GM12878 (cell line): ENCODE measurements at regions not wholly inside any gene's neighbourhood (a gene's known extent, or its start where the extent isn't known, plus 50 kb on each side); places are given as distances from the start of the nearest gene placed in this dataset.
"Not testable (repeated sequence)": the region's sequence is repeated elsewhere in the genome, so short reads cannot be mapped to it uniquely, and the experiment has no call there.

Experiments
- ATF2 ChIP-seq: IDR thresholded peaks from 2 replicates; pipeline ENCODE4 v1.6.1; 2012; ENCODE audit warnings: low read length, inconsistent platforms
- CHD2 ChIP-seq: IDR thresholded peaks from 2 replicates; pipeline ENCODE4 v1.6.1; 2011; ENCODE audit warnings: low read depth, low read length, improper control_type of control experiment, borderline replicate concordance
- CREM ChIP-seq: IDR thresholded peaks from 2 replicates; pipeline ENCODE4 v1.6.1; 2014; ENCODE audit warnings: antibody characterized with exemption, low read depth
- POLR2A ChIP-seq: IDR thresholded peaks from 2 replicates; pipeline ENCODE4 v1.6.1; 2011; ENCODE audit warnings: low read depth, mild to moderate bottlenecking, low read length
- SMC3 ChIP-seq: IDR thresholded peaks from 2 replicates; pipeline ENCODE4 v1.6.1; 2011; ENCODE audit warnings: low read length, improper control_type of control experiment, borderline replicate concordance
- USF2 ChIP-seq: IDR thresholded peaks from 2 replicates; pipeline ENCODE4 v1.6.1; 2011; ENCODE audit warnings: low read depth, low read length, improper control_type of control experiment, borderline replicate concordance
- TF ChIP-seq, protein P1 (sequence below): fragments of 450-650 bp; IDR thresholded peaks from 2 replicates; pipeline ENCODE4 v1.6.1; 2017; ENCODE audit warnings: mild to moderate bottlenecking
- TF ChIP-seq, protein P2 (sequence below), 3 experiments: IDR thresholded peaks in 2 of 3; conservative IDR thresholded peaks in 1 of 3; 2 replicates each; pipeline ENCODE4 v1.5.1; 2011; ENCODE audit warnings: low read depth in 3 of 3, low read length in 3 of 3, mild to moderate bottlenecking in 3 of 3, control low read depth in 2 of 3, moderate library complexity in 2 of 3, inconsistent platforms in 1 of 3, mixed read lengths in 1 of 3; ENCODE audit not compliant: control insufficient read depth in 2 of 3, insufficient read depth in 1 of 3; ENCODE audit errors: extremely low read depth in 1 of 3

- TF ChIP-seq, protein P1, sequence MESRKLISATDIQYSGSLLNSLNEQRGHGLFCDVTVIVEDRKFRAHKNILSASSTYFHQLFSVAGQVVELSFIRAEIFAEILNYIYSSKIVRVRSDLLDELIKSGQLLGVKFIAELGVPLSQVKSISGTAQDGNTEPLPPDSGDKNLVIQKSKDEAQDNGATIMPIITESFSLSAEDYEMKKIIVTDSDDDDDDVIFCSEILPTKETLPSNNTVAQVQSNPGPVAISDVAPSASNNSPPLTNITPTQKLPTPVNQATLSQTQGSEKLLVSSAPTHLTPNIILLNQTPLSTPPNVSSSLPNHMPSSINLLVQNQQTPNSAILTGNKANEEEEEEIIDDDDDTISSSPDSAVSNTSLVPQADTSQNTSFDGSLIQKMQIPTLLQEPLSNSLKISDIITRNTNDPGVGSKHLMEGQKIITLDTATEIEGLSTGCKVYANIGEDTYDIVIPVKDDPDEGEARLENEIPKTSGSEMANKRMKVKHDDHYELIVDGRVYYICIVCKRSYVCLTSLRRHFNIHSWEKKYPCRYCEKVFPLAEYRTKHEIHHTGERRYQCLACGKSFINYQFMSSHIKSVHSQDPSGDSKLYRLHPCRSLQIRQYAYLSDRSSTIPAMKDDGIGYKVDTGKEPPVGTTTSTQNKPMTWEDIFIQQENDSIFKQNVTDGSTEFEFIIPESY: not testable (repeated sequence)
- TF ChIP-seq USF2, CREM, SMC3, ATF2, CHD2: not testable (repeated sequence)
- TF ChIP-seq, protein P2, sequence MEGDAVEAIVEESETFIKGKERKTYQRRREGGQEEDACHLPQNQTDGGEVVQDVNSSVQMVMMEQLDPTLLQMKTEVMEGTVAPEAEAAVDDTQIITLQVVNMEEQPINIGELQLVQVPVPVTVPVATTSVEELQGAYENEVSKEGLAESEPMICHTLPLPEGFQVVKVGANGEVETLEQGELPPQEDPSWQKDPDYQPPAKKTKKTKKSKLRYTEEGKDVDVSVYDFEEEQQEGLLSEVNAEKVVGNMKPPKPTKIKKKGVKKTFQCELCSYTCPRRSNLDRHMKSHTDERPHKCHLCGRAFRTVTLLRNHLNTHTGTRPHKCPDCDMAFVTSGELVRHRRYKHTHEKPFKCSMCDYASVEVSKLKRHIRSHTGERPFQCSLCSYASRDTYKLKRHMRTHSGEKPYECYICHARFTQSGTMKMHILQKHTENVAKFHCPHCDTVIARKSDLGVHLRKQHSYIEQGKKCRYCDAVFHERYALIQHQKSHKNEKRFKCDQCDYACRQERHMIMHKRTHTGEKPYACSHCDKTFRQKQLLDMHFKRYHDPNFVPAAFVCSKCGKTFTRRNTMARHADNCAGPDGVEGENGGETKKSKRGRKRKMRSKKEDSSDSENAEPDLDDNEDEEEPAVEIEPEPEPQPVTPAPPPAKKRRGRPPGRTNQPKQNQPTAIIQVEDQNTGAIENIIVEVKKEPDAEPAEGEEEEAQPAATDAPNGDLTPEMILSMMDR (IDR thresholded peaks at IDR 0.05 in 2 of 3, conservative IDR thresholded peaks at IDR 0.05 in 1 of 3; ENCODE audit: control insufficient read depth in 2 of 3, extremely low read depth in 1 of 3, insufficient read depth in 1 of 3, low read depth in 3 of 3, low read length in 3 of 3): peak in 1 of 3 experiments; percentile 12; a peak in 1 of 6 replicates
- peak; percentile 53; the same call in 1 of the 2 replicates for TF ChIP-seq POLR2A
These were observed 454.6 kb upstream of the ZNG1F start for GRCh38 chr9:41643571-41644279.
